SK-MEL-5 (cell line): ENCODE measurements at regions not wholly inside any gene's neighbourhood (a gene's known extent, or its start where the extent isn't known, plus 50 kb on each side); places are given as distances from the start of the nearest gene placed in this dataset.

Experiments used
- DNase-seq: peaks from one replicate; pipeline ENCODE4 v3.0.0-alpha.2; 2016; ENCODE audit warnings: low read depth, low spot score
- in situ Hi-C: cut with HindIII; loops from 2 replicates; pipeline ENCODE4 v1.10.0; 2016; ENCODE audit warnings: low sequenced_read_pairs, high pct_unique_total_duplicates, low pct_unique_long_range_greater_than_20kb

DNA sequence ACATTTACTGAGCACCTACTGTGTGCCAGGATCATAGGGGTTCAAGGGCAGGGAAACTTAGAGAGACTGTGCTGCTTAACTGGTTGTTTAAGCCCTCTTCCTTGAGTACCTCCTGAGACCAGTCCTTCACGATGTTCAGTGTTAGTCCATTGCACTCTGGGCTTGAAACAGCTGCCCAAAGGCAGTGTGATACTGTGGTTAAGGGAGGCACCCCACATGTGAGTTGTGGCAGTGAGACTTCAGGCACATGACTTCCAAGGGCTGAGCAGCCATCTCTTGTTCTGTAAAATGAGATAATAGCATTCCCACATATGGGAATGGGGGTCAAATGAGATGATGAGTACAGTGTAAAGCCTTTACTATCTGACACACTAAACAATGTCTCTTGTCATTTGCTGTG is 75.1 kb downstream of the LINGO1 start:
- in situ Hi-C loops = no loop called here
- no peak for DNase-seq

- no peak for DNase-seq
- in situ Hi-C loops = no loop called here
Observed at GRCh38 chr15:77557144-77557543, 75.6 kb downstream of the LINGO1 start.

GRCh38 chr15:77556622-77557021 is 76.1 kb downstream of the LINGO1 start:
- in situ Hi-C loops = no loop called here
- DNase-seq = no peak

- in situ Hi-C loops = no loop called here
- DNase-seq = no peak
Observed at GRCh38 chr15:77555232-77555631, 77.5 kb downstream of the LINGO1 start.

GRCh38 chr15:77554306-77555080 is 78.2 kb downstream of the LINGO1 start:
- in situ Hi-C loops = no loop called here
- DNase-seq = no peak

DNA sequence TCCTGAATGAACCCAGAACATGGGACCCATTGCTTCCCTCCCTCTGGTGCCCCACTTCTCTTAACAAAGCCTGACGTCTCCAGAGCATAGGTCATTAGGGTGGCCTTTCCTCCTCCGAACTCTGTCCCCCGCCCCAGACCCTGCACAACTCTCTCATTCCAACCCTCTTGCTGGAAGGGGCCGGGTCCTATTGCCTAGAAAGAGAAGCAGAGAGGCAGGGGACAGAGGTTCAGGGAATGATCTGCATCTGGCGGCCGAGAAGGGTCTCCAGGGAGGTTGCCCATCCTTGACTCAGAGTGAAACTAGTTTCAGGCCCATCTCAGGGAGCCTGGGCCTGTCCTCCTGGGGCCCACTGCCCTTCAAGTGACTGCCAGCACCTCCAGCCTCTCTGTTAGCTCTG is 79.0 kb downstream of the LINGO1 start:
- no peak for DNase-seq
- in situ Hi-C loops = no loop called here

DNA sequence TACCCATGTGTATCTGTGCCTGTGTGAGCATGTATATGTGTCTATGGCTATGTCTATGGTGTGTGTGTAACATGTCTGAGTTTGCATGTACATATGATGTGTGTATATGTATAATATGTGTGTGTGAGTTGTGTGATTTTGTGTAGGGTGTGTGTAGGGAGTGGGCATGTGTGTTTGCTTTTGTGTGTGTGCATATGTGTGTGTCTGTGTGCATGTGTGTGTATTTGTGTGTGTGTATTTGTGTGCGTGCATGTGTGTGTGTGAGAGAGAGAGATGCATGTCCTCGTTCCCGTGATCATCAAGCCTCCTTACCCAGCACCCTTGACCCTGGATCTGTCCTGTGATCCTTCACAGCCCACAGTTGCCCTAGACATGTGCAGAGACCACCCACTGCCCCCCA is 79.5 kb downstream of the LINGO1 start:
- no peak for DNase-seq
- in situ Hi-C loops = no loop called here

- in situ Hi-C loops = no loop called here
- DNase-seq = no peak
Observed at GRCh38 chr15:77552066-77552465, 80.6 kb downstream of the LINGO1 start.

DNA sequence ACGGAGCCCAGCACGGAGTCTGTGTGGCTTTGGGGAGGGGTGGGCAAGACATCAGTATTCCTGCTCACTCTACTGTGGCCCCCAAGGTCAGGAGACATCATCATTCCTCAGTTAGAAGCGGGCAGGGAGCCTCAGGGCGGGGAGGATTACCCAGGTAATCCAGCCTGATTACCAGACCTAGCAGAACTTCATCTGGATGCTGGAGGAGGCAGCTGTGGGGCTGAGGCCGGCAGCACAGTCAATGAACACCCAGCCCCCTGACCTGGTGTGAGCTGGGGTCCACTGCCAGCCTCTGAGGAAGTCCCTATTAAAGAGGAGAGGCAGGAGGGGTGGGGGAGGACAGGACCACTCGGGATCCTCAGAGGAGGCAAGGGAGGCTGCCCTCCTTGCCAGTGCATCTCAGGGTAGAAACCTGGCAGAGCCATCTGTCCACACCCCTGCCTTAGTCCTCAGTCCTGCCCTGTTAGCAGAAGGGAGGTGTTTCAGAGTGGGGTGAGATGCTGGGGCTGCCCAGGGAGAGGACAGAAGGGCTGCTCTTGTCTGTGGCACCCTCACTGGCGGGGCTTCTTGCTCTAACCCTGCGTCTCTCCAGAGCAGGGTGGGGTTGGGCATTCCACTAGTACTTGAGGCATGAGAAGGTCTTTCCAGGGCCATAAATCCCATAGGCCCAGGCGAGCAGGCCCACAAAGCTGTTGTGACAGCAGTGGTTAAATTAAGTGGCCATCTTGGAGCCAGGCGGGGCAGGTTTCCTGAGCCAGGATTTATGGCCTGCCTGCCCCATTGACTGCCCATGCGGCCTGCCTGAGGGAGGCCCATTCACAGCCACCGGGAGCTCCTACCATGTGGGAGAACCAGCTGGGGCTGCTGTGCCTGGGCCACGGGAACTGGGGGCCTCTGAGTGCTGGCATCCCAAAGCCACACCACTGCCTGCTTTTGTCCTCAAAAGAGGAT is 82.1 kb downstream of the LINGO1 start:
- no peak for DNase-seq
- in situ Hi-C loops = no loop called here

- in situ Hi-C loops = no loop called here
- no peak for DNase-seq
Observed at GRCh38 chr15:77549576-77550288, 83.0 kb downstream of the LINGO1 start.

- in situ Hi-C loops = no loop called here
- no peak for DNase-seq
Observed at GRCh38 chr15:77548589-77549557, 83.8 kb downstream of the LINGO1 start.

- in situ Hi-C loops = no loop called here
Observed at GRCh38 chr15:77547801-77548588, 84.7 kb downstream of the LINGO1 start.

DNA sequence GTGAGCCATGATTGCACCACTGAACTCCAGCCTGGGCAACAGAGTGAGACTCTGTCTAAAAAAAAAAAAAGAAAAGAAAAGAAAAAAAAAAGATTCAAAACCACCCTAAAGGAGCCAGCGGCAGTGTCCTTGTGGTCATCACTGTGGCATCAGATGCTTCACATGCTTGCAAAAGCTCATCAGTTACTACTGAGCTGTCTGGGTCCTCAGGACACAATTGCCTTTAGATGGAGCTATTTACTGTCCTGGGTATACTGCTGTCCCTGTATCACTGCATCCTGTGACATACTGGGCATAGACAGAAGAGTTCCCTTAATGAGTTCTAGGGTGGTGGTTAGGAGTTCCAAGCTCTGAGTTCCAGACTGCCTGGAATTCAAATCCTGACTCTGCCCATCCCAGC is 85.8 kb downstream of the LINGO1 start:
- peak; percentile 27 for DNase-seq
- in situ Hi-C loops = no loop called here

More at GRCh38 chr15:77547801-77548588, 84.7 kb downstream of the LINGO1 start:
- no peak for DNase-seq

DNA sequence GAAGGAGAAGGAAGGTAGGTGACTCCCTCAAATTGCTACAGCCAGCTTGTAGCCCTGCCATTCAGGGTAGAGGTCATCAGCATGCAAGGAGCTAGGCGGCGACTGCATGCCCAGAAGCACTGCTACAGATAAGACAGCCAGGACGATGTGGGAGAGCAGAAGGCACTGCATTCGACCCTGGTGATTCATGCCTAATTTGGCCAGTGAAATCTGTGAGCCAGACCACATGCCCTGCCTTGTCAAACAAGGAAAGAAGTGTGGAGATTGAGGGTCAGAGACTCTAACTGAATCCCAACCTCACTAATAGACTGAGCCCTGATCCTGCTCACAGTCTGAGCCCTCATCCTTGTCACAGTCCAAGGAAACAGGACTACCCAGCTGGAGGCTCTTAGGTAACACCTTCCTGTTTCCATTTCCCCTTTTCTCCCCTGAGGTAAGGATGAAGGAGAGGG is 86.6 kb downstream of the LINGO1 start:
- in situ Hi-C loops = no loop called here
- peak; percentile 34 for DNase-seq

GRCh38 chr15:77545058-77545457 is 87.7 kb downstream of the LINGO1 start:
- no peak for DNase-seq
- in situ Hi-C loops = no loop called here

DNA sequence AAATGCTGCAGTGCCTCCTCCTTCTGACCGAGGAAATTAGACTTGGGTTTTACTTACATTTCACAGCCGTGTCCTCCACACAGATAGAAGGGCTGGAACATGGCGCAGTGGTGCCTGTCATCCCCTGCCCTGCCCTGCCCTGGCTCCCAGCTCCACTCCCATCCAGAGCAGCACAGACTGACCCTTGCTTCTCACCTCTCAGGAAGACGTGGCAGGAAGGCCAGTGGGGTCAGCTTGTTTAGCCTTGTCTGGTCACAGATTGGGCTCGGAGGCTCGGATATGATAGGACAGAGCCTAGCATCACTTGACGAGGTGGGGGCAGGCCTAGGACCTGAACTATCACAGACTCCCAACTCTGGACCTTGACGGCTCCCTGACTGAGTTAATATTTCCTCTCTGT is 88.5 kb downstream of the LINGO1 start:
- in situ Hi-C loops = no loop called here
- no peak for DNase-seq
